ENCODE measurements at regions not wholly inside any gene's neighbourhood (a gene's known extent, or its start where the extent isn't known, plus 50 kb on each side); places are given as distances from the start of the nearest gene placed in this dataset.

- TF ChIP-seq, protein P1, sequence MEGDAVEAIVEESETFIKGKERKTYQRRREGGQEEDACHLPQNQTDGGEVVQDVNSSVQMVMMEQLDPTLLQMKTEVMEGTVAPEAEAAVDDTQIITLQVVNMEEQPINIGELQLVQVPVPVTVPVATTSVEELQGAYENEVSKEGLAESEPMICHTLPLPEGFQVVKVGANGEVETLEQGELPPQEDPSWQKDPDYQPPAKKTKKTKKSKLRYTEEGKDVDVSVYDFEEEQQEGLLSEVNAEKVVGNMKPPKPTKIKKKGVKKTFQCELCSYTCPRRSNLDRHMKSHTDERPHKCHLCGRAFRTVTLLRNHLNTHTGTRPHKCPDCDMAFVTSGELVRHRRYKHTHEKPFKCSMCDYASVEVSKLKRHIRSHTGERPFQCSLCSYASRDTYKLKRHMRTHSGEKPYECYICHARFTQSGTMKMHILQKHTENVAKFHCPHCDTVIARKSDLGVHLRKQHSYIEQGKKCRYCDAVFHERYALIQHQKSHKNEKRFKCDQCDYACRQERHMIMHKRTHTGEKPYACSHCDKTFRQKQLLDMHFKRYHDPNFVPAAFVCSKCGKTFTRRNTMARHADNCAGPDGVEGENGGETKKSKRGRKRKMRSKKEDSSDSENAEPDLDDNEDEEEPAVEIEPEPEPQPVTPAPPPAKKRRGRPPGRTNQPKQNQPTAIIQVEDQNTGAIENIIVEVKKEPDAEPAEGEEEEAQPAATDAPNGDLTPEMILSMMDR (IDR thresholded peaks at IDR 0.05) = no peak
- TF ChIP-seq EZH2 (IDR thresholded peaks at IDR 0.05; ENCODE audit: borderline replicate concordance, insufficient read depth, low read depth, low read length, poor library complexity, severe bottlenecking) = no peak
Observed at GRCh38 chr14:104254735-104255400, 116.5 kb downstream of the KIF26A start.
